H9 (cell line): ENCODE measurements at regions not wholly inside any gene's neighbourhood (a gene's known extent, or its start where the extent isn't known, plus 50 kb on each side); places are given as distances from the start of the nearest gene placed in this dataset.

Source experiments
- DNase-seq: peaks from one replicate; pipeline ENCODE4 v3.0.0-alpha.2; 2017
- H2AFZ ChIP-seq: one replicate; pipeline ENCODE4 v1.6.1; 2013; ENCODE audit warnings: mild to moderate bottlenecking, low read length, control low read depth, moderate library complexity
- H2AK5ac ChIP-seq: 2 replicates; pipeline ENCODE4 v1.6.1; 2013; ENCODE audit warnings: low read length, control low read depth, mixed read lengths; ENCODE audit not compliant: insufficient read length
- H2BK120ac ChIP-seq: one replicate; pipeline ENCODE4 v1.6.1; 2013; ENCODE audit warnings: low read depth, mild to moderate bottlenecking, low read length, control low read depth, inconsistent platforms; ENCODE audit not compliant: poor library complexity, severe bottlenecking
- H2BK12ac ChIP-seq: 2 replicates; pipeline ENCODE4 v1.6.1; 2013; ENCODE audit warnings: low read length, control low read depth, mixed read lengths, low read depth; ENCODE audit not compliant: insufficient read length
- H2BK15ac ChIP-seq: 2 replicates; pipeline ENCODE4 v1.6.1; 2013; ENCODE audit warnings: low read depth, low read length, control low read depth
- H2BK20ac ChIP-seq: one replicate; pipeline ENCODE4 v1.6.1; 2013; ENCODE audit warnings: low read depth, mild to moderate bottlenecking, low read length, control low read depth, inconsistent platforms; ENCODE audit not compliant: poor library complexity, severe bottlenecking
- H2BK5ac ChIP-seq: 2 replicates; pipeline ENCODE4 v1.6.1; 2013; ENCODE audit warnings: low read length, control low read depth, mixed read lengths; ENCODE audit not compliant: insufficient read length
- H3K14ac ChIP-seq: 2 replicates; pipeline ENCODE4 v1.6.1; 2013; ENCODE audit warnings: low read length, control low read depth; ENCODE audit not compliant: insufficient read depth
- H3K18ac ChIP-seq: 2 replicates; pipeline ENCODE4 v1.6.1; 2013; ENCODE audit warnings: low read depth, mild to moderate bottlenecking, mixed read lengths, low read length, control low read depth; ENCODE audit not compliant: insufficient read length
- H3K23ac ChIP-seq: 2 replicates; pipeline ENCODE4 v1.6.1; 2013; ENCODE audit warnings: low read length, control low read depth, mixed read lengths, low read depth; ENCODE audit not compliant: insufficient read length
- H3K23me2 ChIP-seq: 2 replicates; pipeline ENCODE4 v1.6.1; 2013; ENCODE audit warnings: low read depth, mild to moderate bottlenecking, mixed read lengths, low read length, control low read depth; ENCODE audit not compliant: insufficient read length, poor library complexity, severe bottlenecking
- H3K27ac ChIP-seq: 2 replicates; pipeline ENCODE4 v1.5.1; 2013; ENCODE audit warnings: low read length, control low read depth, mixed read lengths, low read depth; ENCODE audit not compliant: insufficient read length
- H3K27me3 ChIP-seq: 2 replicates; pipeline ENCODE4 v1.6.1; 2013; ENCODE audit warnings: low read length, control low read depth, inconsistent platforms; ENCODE audit not compliant: insufficient read depth
- H3K4ac ChIP-seq: 2 replicates; pipeline ENCODE4 v1.6.1; 2013; ENCODE audit warnings: low read depth, mild to moderate bottlenecking, control low read depth, inconsistent platforms, low read length, moderate library complexity
- H3K4me1 ChIP-seq: 2 replicates; pipeline ENCODE4 v1.6.1; 2013; ENCODE audit warnings: low read length, control low read depth, inconsistent platforms; ENCODE audit not compliant: insufficient read depth
- H3K4me2 ChIP-seq: 2 replicates; pipeline ENCODE4 v1.6.1; 2013; ENCODE audit warnings: low read length, control low read depth, mixed read lengths; ENCODE audit not compliant: insufficient read length, insufficient read depth
- H3K56ac ChIP-seq: 2 replicates; pipeline ENCODE4 v1.6.1; 2013; ENCODE audit warnings: low read depth, mild to moderate bottlenecking, mixed read lengths, low read length, control low read depth; ENCODE audit not compliant: insufficient read length
- H3K79me1 ChIP-seq: 2 replicates; pipeline ENCODE4 v1.6.1; 2013; ENCODE audit warnings: low read depth, mild to moderate bottlenecking, moderate library complexity, low read length, control low read depth, inconsistent platforms; ENCODE audit not compliant: insufficient read depth, poor library complexity, severe bottlenecking
- H3K79me2 ChIP-seq: 2 replicates; pipeline ENCODE4 v1.6.1; 2013; ENCODE audit warnings: low read length, control low read depth, inconsistent platforms; ENCODE audit not compliant: insufficient read depth
- H3K9ac ChIP-seq: 2 replicates; pipeline ENCODE4 v1.6.1; 2013; ENCODE audit warnings: low read length, control low read depth, mixed read lengths; ENCODE audit not compliant: insufficient read length; ENCODE audit errors: extremely low read depth
- H3K9me3 ChIP-seq: one replicate; pipeline ENCODE4 v1.6.1; 2013; ENCODE audit warnings: low read depth, low read length, inconsistent platforms; ENCODE audit not compliant: control insufficient read depth
- H3T11ph ChIP-seq: one replicate; pipeline ENCODE4 v1.6.1; 2013; ENCODE audit warnings: mild to moderate bottlenecking, low read length, control low read depth, inconsistent platforms
- H4K20me1 ChIP-seq: one replicate; pipeline ENCODE4 v1.6.1; 2013; ENCODE audit not compliant: control insufficient read depth, insufficient read length, insufficient read depth
- H4K5ac ChIP-seq: 2 replicates; pipeline ENCODE4 v1.6.1; 2013; ENCODE audit warnings: low read depth, mild to moderate bottlenecking, mixed read lengths, low read length, control low read depth; ENCODE audit not compliant: insufficient read length
- H4K8ac ChIP-seq: replicated peaks from 2 replicates; pipeline ENCODE4 v1.6.1; 2013; ENCODE audit warnings: low read length, control low read depth, mixed read lengths, low read depth; ENCODE audit not compliant: insufficient read length
- H4K91ac ChIP-seq: 2 replicates; pipeline ENCODE4 v1.6.1; 2013; ENCODE audit warnings: low read depth, mild to moderate bottlenecking, moderate library complexity, mixed read lengths, low read length, control low read depth; ENCODE audit not compliant: insufficient read length
- H3K27ac Mint-ChIP-seq, 3 experiments: 2 replicates in 2 of 3; 3 replicates in 1 of 3; pipeline ENCODE4 v1.8.0; 2020 to 2021; ENCODE audit warnings: mixed read lengths in 3 of 3, mild to moderate bottlenecking in 1 of 3, moderate library complexity in 1 of 3
- H3K27me3 Mint-ChIP-seq: 2 replicates; pipeline ENCODE4 v1.8.0; 2021; ENCODE audit warnings: low read depth, mild to moderate bottlenecking, moderate library complexity, mixed read lengths
- H3K36me3 Mint-ChIP-seq, 3 experiments: 2 replicates in 2 of 3; 3 replicates in 1 of 3; pipeline ENCODE4 v1.8.0; 2020 to 2021; ENCODE audit warnings: low read depth in 3 of 3, mixed read lengths in 3 of 3; ENCODE audit not compliant: insufficient read depth in 1 of 3
- H3K4me1 Mint-ChIP-seq, 2 experiments: 2 replicates each; pipeline ENCODE4 v1.8.0; 2020; ENCODE audit warnings: mixed read lengths in 2 of 2
- H3K4me3 Mint-ChIP-seq, 2 experiments: 2 replicates in 1 of 2; 3 replicates in 1 of 2; pipeline ENCODE4 v1.8.0; 2020 to 2021; ENCODE audit warnings: mild to moderate bottlenecking in 2 of 2, mixed read lengths in 2 of 2, moderate library complexity in 1 of 2
- H3K9me3 Mint-ChIP-seq, 2 experiments: 2 replicates in 1 of 2; 3 replicates in 1 of 2; pipeline ENCODE4 v1.8.0; 2020; ENCODE audit warnings: mild to moderate bottlenecking in 2 of 2, mixed read lengths in 2 of 2, moderate library complexity in 1 of 2
- WGBS: extraction: QIAGEN DNeasy Blood & Tissue Kit; methylation state at CpG from one replicate; pipeline ENCODE4 v1.1.7; 2013; ENCODE audit warnings: missing lambda C conversion rate, low lambda C conversion rate, mixed read lengths; ENCODE audit not compliant: insufficient read length; ENCODE audit errors: extremely low coverage; 5-methylcytosine and 5-hydroxymethylcytosine counted together
- TF ChIP-seq, protein P1 (sequence below): fragments of 200-600 bp; sonication (generic); conservative IDR thresholded peaks from 3 replicates; pipeline ENCODE4 v1.8.0; 2021; ENCODE audit warnings: antibody characterized with exemption, mild to moderate bottlenecking

DNA sequence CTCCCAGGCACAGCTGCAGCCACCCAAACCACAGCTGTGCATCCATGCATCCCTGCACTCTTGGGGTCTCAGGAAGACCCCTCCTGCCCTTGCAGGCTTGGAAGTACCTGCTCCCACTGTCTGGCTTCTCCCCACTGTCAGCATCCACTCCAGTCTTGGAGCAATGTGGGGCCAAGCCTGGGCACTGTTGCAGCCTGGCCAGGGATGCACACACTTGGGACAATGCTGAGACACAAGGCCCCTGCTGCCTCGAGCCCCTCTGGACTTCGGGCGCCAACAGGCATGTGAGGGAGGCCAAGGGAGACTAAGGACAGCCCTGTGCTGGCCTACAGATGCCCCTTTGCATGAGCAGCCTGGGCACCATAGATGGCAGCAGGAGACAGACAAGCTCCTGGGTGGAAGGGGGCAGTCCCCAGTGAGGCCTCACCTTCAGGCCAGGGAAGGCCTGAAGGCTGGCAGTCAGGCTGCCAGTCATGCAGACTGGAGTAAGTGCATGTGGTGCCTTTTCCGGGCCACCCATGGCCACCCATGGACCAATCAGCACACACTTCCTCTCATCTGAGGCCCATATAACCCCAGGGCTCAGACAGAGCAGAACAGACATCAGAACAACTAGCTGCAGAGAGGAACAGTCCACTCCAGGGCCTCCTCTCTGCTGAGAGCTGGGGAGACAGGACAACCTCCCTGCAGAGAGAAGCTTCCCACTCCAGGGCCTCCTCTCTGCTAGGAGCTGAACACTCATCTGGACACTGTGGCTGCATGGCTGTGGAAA is 219.0 kb downstream of the VGLL3 start:
- DNase-seq: no peak
- Mint-ChIP-seq H3K27me3 (no peaks in the 10 kb centered on the region), H3K27ac (no peak overlapping the region; a peak in 2 of 7 replicates), H3K9me3 (no peaks in the 10 kb centered on the region), H3K36me3 (no peaks in the 10 kb centered on the region), H3K4me3 (no peak overlapping the region), H3K4me1 (peaks cover 0 to 3% of the 10 kb centered on the region in 2 experiments; a peak in 2 of 4 replicates)
- Histone ChIP-seq H4K8ac (no peak overlapping the region), H3K27ac (no peak overlapping the region), H3K27me3 (no peaks in the 10 kb centered on the region), H2AK5ac (no peak overlapping the region), H3K23me2 (no peaks in the 10 kb centered on the region), H3K56ac (no peak overlapping the region), H2AFZ (no peak overlapping the region), H3K4me1 (no peaks in the 10 kb centered on the region), H3K79me2 (no peaks in the 10 kb centered on the region), H4K20me1 (no peaks in the 10 kb centered on the region), H3K14ac (no peak overlapping the region), H3K23ac (no peak overlapping the region), H2BK20ac (no peak overlapping the region), H2BK15ac (no peak overlapping the region), H3K18ac (no peak overlapping the region), H2BK120ac (no peak overlapping the region), H2BK5ac (peak overlapping the region; percentile 26), H3K9me3 (no peaks in the 10 kb centered on the region), H3T11ph (no peak overlapping the region), H4K5ac (no peak overlapping the region), H3K9ac (no peak overlapping the region), H4K91ac (no peak overlapping the region), H3K4me2 (no peak overlapping the region), H3K79me1 (no peaks in the 10 kb centered on the region), H3K4ac (no peak overlapping the region), H2BK12ac (no peak overlapping the region)
- TF ChIP-seq, protein P1, sequence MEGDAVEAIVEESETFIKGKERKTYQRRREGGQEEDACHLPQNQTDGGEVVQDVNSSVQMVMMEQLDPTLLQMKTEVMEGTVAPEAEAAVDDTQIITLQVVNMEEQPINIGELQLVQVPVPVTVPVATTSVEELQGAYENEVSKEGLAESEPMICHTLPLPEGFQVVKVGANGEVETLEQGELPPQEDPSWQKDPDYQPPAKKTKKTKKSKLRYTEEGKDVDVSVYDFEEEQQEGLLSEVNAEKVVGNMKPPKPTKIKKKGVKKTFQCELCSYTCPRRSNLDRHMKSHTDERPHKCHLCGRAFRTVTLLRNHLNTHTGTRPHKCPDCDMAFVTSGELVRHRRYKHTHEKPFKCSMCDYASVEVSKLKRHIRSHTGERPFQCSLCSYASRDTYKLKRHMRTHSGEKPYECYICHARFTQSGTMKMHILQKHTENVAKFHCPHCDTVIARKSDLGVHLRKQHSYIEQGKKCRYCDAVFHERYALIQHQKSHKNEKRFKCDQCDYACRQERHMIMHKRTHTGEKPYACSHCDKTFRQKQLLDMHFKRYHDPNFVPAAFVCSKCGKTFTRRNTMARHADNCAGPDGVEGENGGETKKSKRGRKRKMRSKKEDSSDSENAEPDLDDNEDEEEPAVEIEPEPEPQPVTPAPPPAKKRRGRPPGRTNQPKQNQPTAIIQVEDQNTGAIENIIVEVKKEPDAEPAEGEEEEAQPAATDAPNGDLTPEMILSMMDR: no peak
- no CpG with 5 or more reads among the region's 4 CpGs for WGBS
